ENCODE measurements at regions not wholly inside any gene's neighbourhood (a gene's known extent, or its start where the extent isn't known, plus 50 kb on each side); places are given as distances from the start of the nearest gene placed in this dataset.
"Not testable (repeated sequence)": the region's sequence is repeated elsewhere in the genome, so short reads cannot be mapped to it uniquely, and the experiment has no call there.

- Histone ChIP-seq H4K20me1 (ENCODE audit: low read depth, low read length) (no peaks in the 10 kb centered on the region), H3K9ac (ENCODE audit: low read length) (no peak overlapping the region), H3F3A (ENCODE audit: insufficient read depth) (no peaks in the 10 kb centered on the region), H3K79me2 (ENCODE audit: insufficient read depth, low read length) (no peaks in the 10 kb centered on the region), H2AFZ (ENCODE audit: low read depth, low read length, severe bottlenecking) (no peak overlapping the region), H3K27ac (ENCODE audit: low read depth, low read length) (no peak overlapping the region), H3K9me2 (replicated peaks; ENCODE audit: insufficient read depth, low read length) (no peaks in the 10 kb centered on the region), H3K4me2 (ENCODE audit: low read depth, low read length, poor library complexity, severe bottlenecking) (no peak overlapping the region), H3K27me3 (ENCODE audit: low read length) (no peaks in the 10 kb centered on the region), H3K9me3 (ENCODE audit: insufficient read depth, low read length) (no peaks in the 10 kb centered on the region), H3K36me3 (ENCODE audit: low read length) (no peaks in the 10 kb centered on the region), H3K4me3 (ENCODE audit: insufficient read depth, low read length, poor library complexity, severe bottlenecking) (no peak overlapping the region)
- TF ChIP-seq CTCF (IDR thresholded peaks at IDR 0.05; ENCODE audit: insufficient read depth, low read length, poor library complexity, severe bottlenecking) = no peak
- TF ChIP-seq EZH2phosphoT487 (conservative IDR thresholded peaks at IDR 0.05; ENCODE audit: low read length) = no peak
These were observed 232.1 kb upstream of the PIK3R1 start for GRCh38 chr5:67983251-67984110.

- H2AFZ ChIP-seq (ENCODE audit: low read depth, low read length, severe bottlenecking); H3F3A ChIP-seq (ENCODE audit: insufficient read depth); H3K9ac ChIP-seq (ENCODE audit: low read length); H3K27ac ChIP-seq (ENCODE audit: low read depth, low read length); H3K36me3 ChIP-seq (ENCODE audit: low read length); H3K27me3 ChIP-seq (ENCODE audit: low read length); H3K4me3 ChIP-seq (ENCODE audit: insufficient read depth, low read length, poor library complexity, severe bottlenecking); H3K79me2 ChIP-seq (ENCODE audit: insufficient read depth, low read length); H3K9me3 ChIP-seq (ENCODE audit: insufficient read depth, low read length); H3K4me2 ChIP-seq (ENCODE audit: low read depth, low read length, poor library complexity, severe bottlenecking); H4K20me1 ChIP-seq (ENCODE audit: low read depth, low read length); H3K9me2 ChIP-seq (replicated peaks; ENCODE audit: insufficient read depth, low read length): not testable (repeated sequence)
These were observed 233.4 kb upstream of the PIK3R1 start for GRCh38 chr5:67982160-67982559.

GRCh38 chr5:67978171-67978570 is 237.4 kb upstream of the PIK3R1 start:
- no peak overlapping the region for H3K4me3 ChIP-seq (ENCODE audit: insufficient read depth, low read length, poor library complexity, severe bottlenecking)
- H2AFZ ChIP-seq (ENCODE audit: low read depth, low read length, severe bottlenecking) = no peak overlapping the region
- no peaks in the 10 kb centered on the region for H3K9me2 ChIP-seq (replicated peaks; ENCODE audit: insufficient read depth, low read length)
- H3K4me2 ChIP-seq (ENCODE audit: low read depth, low read length, poor library complexity, severe bottlenecking) = no peak overlapping the region
- no peak overlapping the region for H3K9ac ChIP-seq (ENCODE audit: low read length)
- no peaks in the 10 kb centered on the region for H3K79me2 ChIP-seq (ENCODE audit: insufficient read depth, low read length)
- H3K27me3 ChIP-seq (ENCODE audit: low read length) = no peaks in the 10 kb centered on the region
- no peaks in the 10 kb centered on the region for H3K36me3 ChIP-seq (ENCODE audit: low read length)
- TF ChIP-seq CTCF (IDR thresholded peaks at IDR 0.05; ENCODE audit: insufficient read depth, low read length, poor library complexity, severe bottlenecking) = no peak
- no peak for TF ChIP-seq EZH2phosphoT487 (conservative IDR thresholded peaks at IDR 0.05; ENCODE audit: low read length)
- no peaks in the 10 kb centered on the region for H4K20me1 ChIP-seq (ENCODE audit: low read depth, low read length)
- no peaks in the 10 kb centered on the region for H3K9me3 ChIP-seq (ENCODE audit: insufficient read depth, low read length)
- no peaks in the 10 kb centered on the region for H3F3A ChIP-seq (ENCODE audit: insufficient read depth)
- no peak overlapping the region for H3K27ac ChIP-seq (ENCODE audit: low read depth, low read length)

- H3K27ac ChIP-seq (ENCODE audit: low read depth, low read length) = no peak overlapping the region
- H3K27me3 ChIP-seq (ENCODE audit: low read length) = no peaks in the 10 kb centered on the region
- no peaks in the 10 kb centered on the region for H3K79me2 ChIP-seq (ENCODE audit: insufficient read depth, low read length)
- H2AFZ ChIP-seq (ENCODE audit: low read depth, low read length, severe bottlenecking) = no peak overlapping the region
- no peaks in the 10 kb centered on the region for H4K20me1 ChIP-seq (ENCODE audit: low read depth, low read length)
- H3K9me3 ChIP-seq (ENCODE audit: insufficient read depth, low read length) = no peaks in the 10 kb centered on the region
- no peaks in the 10 kb centered on the region for H3K9me2 ChIP-seq (replicated peaks; ENCODE audit: insufficient read depth, low read length)
- H3K4me3 ChIP-seq (ENCODE audit: insufficient read depth, low read length, poor library complexity, severe bottlenecking) = no peak overlapping the region
- H3K9ac ChIP-seq (ENCODE audit: low read length) = no peak overlapping the region
- H3K36me3 ChIP-seq (ENCODE audit: low read length) = no peaks in the 10 kb centered on the region
- no peak overlapping the region for H3K4me2 ChIP-seq (ENCODE audit: low read depth, low read length, poor library complexity, severe bottlenecking)
- TF ChIP-seq CTCF (IDR thresholded peaks at IDR 0.05; ENCODE audit: insufficient read depth, low read length, poor library complexity, severe bottlenecking) (no peak), EZH2phosphoT487 (conservative IDR thresholded peaks at IDR 0.05; ENCODE audit: low read length) (no peak)
- no peaks in the 10 kb centered on the region for H3F3A ChIP-seq (ENCODE audit: insufficient read depth)
These were observed 238.5 kb upstream of the PIK3R1 start for GRCh38 chr5:67976891-67977601.
